SK-N-SH treated with all-trans-retinoic acid at 6 μM for 48 hours (cell line): ENCODE measurements at regions not wholly inside any gene's neighbourhood (a gene's known extent, or its start where the extent isn't known, plus 50 kb on each side); places are given as distances from the start of the nearest gene placed in this dataset.

ENCODE experiments used
- ATAC-seq: fragments of 200-7000 bp; cut with Tn5 transposase; 3 replicates; pipeline ENCODE4 v1.9.1; 2020; ENCODE audit warnings: mild to moderate bottlenecking, moderate library complexity
- ARNTL ChIP-seq: fragments of 450-650 bp; formaldehyde crosslinking; IDR thresholded peaks from 2 replicates; pipeline ENCODE4 v1.5.0; 2020; ENCODE audit warnings: low read depth, mild to moderate bottlenecking, moderate library complexity, borderline replicate concordance
- BACH2 ChIP-seq: fragments of 250-450 bp; sonication (Bioruptor Pico); IDR thresholded peaks from 2 replicates; pipeline ENCODE4 v1.9.0; 2021; ENCODE audit warnings: mild to moderate bottlenecking, borderline replicate concordance
- CREB5 ChIP-seq: fragments of 250-450 bp; sonication (Bioruptor Pico); IDR thresholded peaks from 2 replicates; pipeline ENCODE4 v1.5.1; 2020; ENCODE audit warnings: low read depth, mild to moderate bottlenecking, moderate library complexity
- CSDC2 ChIP-seq: fragments of 250-450 bp; sonication (Bioruptor Pico); IDR thresholded peaks from 2 replicates; pipeline ENCODE4 v1.5.0; 2020; ENCODE audit warnings: mild to moderate bottlenecking, moderate library complexity
- CSRNP3 ChIP-seq: fragments of 250-450 bp; sonication (Bioruptor Pico); IDR thresholded peaks from 2 replicates; pipeline ENCODE4 v1.5.1; 2021; ENCODE audit warnings: mild to moderate bottlenecking, moderate library complexity
- ESRRG ChIP-seq: fragments of 250-450 bp; sonication (Bioruptor Pico); IDR thresholded peaks from 2 replicates; pipeline ENCODE4 v1.6.1; 2021; ENCODE audit warnings: mild to moderate bottlenecking
- GLIS3 ChIP-seq: fragments of 250-450 bp; sonication (Bioruptor Pico); IDR thresholded peaks from 2 replicates; pipeline ENCODE4 v1.5.0; 2020; ENCODE audit warnings: mild to moderate bottlenecking, moderate library complexity
- ISL1 ChIP-seq: fragments of 250-450 bp; sonication (Bioruptor Pico); IDR thresholded peaks from 2 replicates; pipeline ENCODE4 v2.1.2; 2022; ENCODE audit warnings: mild to moderate bottlenecking, moderate library complexity
- OSR1 ChIP-seq: fragments of 250-450 bp; sonication (Bioruptor Pico); IDR thresholded peaks from 2 replicates; pipeline ENCODE4 v1.8.0; 2022; ENCODE audit warnings: moderate library complexity, mild to moderate bottlenecking, inconsistent platforms
- POU6F1 ChIP-seq: fragments of 250-450 bp; sonication (Bioruptor Pico); IDR thresholded peaks from 2 replicates; pipeline ENCODE4 v1.8.0; 2021; ENCODE audit warnings: low read depth, mild to moderate bottlenecking, moderate library complexity, borderline replicate concordance
- PPARA ChIP-seq: fragments of 250-450 bp; sonication (Bioruptor Pico); IDR thresholded peaks from 2 replicates; pipeline ENCODE4 v1.5.0; 2020; ENCODE audit warnings: mild to moderate bottlenecking, borderline replicate concordance
- RARB ChIP-seq: fragments of 250-450 bp; sonication (Bioruptor Pico); IDR thresholded peaks from 2 replicates; pipeline ENCODE4 v1.8.0; 2021; ENCODE audit warnings: mild to moderate bottlenecking, moderate library complexity
- SNAI2 ChIP-seq: fragments of 250-450 bp; sonication (Bioruptor Pico); IDR thresholded peaks from 2 replicates; pipeline ENCODE4 v1.5.0; 2020; ENCODE audit warnings: mild to moderate bottlenecking, moderate library complexity
- TCF4 ChIP-seq: fragments of 250-450 bp; sonication (Bioruptor Pico); IDR thresholded peaks from 2 replicates; pipeline ENCODE4 v1.8.0; 2021; ENCODE audit warnings: mild to moderate bottlenecking, moderate library complexity, borderline replicate concordance
- TOX ChIP-seq: fragments of 250-450 bp; sonication (Bioruptor Pico); IDR thresholded peaks from 2 replicates; pipeline ENCODE4 v1.8.0; 2021; ENCODE audit warnings: mild to moderate bottlenecking, moderate library complexity, borderline replicate concordance
- TSHZ2 ChIP-seq: fragments of 250-450 bp; sonication (Bioruptor Pico); IDR thresholded peaks from 2 replicates; pipeline ENCODE4 v1.5.0; 2020; ENCODE audit warnings: mild to moderate bottlenecking, moderate library complexity
- ZC3H10 ChIP-seq: fragments of 250-450 bp; sonication (Bioruptor Pico); IDR thresholded peaks from 2 replicates; pipeline ENCODE4 v1.5.1; 2021; ENCODE audit warnings: mild to moderate bottlenecking, moderate library complexity
- ZFP3 ChIP-seq: fragments of 250-450 bp; sonication (Bioruptor Pico); IDR thresholded peaks from 2 replicates; pipeline ENCODE4 v1.5.0; 2020; ENCODE audit warnings: mild to moderate bottlenecking, moderate library complexity
- ZFP30 ChIP-seq: fragments of 450-650 bp; formaldehyde crosslinking; IDR thresholded peaks from 2 replicates; pipeline ENCODE4 v1.5.0; 2022; ENCODE audit warnings: mild to moderate bottlenecking, moderate library complexity
- ZNF565 ChIP-seq: fragments of 450-650 bp; formaldehyde crosslinking; conservative IDR thresholded peaks from 2 replicates; pipeline ENCODE4 v1.5.0; 2020; ENCODE audit warnings: low read depth, mild to moderate bottlenecking, moderate library complexity
- ZNF70 ChIP-seq: fragments of 450-650 bp; formaldehyde crosslinking; IDR thresholded peaks from 2 replicates; pipeline ENCODE4 v1.5.0; 2020; ENCODE audit warnings: mild to moderate bottlenecking, moderate library complexity
- ZNF8 ChIP-seq: fragments of 450-650 bp; formaldehyde crosslinking; IDR thresholded peaks from 2 replicates; pipeline ENCODE4 v1.5.0; 2020; ENCODE audit warnings: mild to moderate bottlenecking, moderate library complexity
- TF ChIP-seq, protein P1 (sequence below): fragments of 250-450 bp; sonication (Bioruptor Pico); IDR thresholded peaks from 2 replicates; pipeline ENCODE4 v1.8.0; 2020; ENCODE audit warnings: mild to moderate bottlenecking, moderate library complexity, borderline replicate concordance

DNA sequence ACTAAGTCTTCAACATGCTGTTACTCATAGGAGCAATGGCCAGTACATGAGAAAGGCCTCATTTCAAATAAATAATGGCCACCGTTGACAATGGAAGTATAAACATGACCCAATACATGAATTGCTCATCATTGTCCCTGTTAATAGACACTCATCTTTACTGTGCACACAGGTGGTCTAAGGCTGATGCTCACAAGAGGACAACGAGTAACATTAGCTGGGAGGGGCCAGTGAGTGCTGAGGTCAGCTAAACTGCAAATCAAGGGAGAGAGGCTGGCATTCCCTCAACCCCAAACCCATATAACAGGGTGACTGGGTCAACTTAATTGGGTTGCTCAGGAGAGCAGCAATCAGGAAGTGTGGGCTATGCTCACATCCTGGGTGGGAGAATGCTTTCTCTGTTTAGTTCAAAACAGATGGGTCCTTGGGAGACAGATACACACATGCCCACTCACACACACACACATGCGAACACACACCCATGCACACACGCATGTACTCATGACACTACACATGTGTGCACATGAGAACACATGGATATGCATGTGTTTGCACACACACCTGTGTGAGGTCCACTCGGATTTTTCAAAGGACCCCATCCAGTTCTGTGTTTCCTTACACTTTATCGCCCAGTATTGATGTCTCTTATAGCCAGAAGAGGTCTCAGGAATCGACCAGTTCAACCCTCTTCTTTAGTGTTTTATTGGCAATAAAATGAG, 172.0 kb downstream of the INHBB start:
- ATAC-seq, result no peak
- TF ChIP-seq TSHZ2 (CRISPR knock-in tag) (no peak), ZNF565 (CRISPR knock-in tag) (no peak), ESRRG (CRISPR knock-in tag) (no peak), ZFP30 (CRISPR knock-in tag) (no peak), CSRNP3 (no peak), CREB5 (CRISPR knock-in tag) (no peak), POU6F1 (CRISPR knock-in tag) (no peak), SNAI2 (CRISPR knock-in tag) (no peak), CSDC2 (no peak), RARB (CRISPR knock-in tag) (no peak), ZFP3 (CRISPR knock-in tag) (no peak), ZNF8 (no peak), TOX (CRISPR knock-in tag) (no peak), TCF4 (CRISPR knock-in tag) (no peak), OSR1 (CRISPR knock-in tag) (no peak), ZNF70 (no peak)
- TF ChIP-seq, protein P1, sequence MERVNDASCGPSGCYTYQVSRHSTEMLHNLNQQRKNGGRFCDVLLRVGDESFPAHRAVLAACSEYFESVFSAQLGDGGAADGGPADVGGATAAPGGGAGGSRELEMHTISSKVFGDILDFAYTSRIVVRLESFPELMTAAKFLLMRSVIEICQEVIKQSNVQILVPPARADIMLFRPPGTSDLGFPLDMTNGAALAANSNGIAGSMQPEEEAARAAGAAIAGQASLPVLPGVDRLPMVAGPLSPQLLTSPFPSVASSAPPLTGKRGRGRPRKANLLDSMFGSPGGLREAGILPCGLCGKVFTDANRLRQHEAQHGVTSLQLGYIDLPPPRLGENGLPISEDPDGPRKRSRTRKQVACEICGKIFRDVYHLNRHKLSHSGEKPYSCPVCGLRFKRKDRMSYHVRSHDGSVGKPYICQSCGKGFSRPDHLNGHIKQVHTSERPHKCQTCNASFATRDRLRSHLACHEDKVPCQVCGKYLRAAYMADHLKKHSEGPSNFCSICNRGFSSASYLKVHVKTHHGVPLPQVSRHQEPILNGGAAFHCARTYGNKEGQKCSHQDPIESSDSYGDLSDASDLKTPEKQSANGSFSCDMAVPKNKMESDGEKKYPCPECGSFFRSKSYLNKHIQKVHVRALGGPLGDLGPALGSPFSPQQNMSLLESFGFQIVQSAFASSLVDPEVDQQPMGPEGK (CRISPR knock-in tag), result no peak

- TF ChIP-seq, protein P1 (CRISPR knock-in tag), result no peak
- TF ChIP-seq CSDC2 (no peak), ESRRG (CRISPR knock-in tag) (no peak), GLIS3 (CRISPR knock-in tag) (no peak), ARNTL (CRISPR knock-in tag) (no peak), ZNF70 (no peak), ZFP3 (CRISPR knock-in tag) (no peak), ZFP30 (CRISPR knock-in tag) (no peak), CREB5 (CRISPR knock-in tag) (no peak), PPARA (CRISPR knock-in tag) (no peak), ZNF565 (CRISPR knock-in tag) (no peak), ISL1 (CRISPR knock-in tag) (no peak), RARB (CRISPR knock-in tag) (no peak), ZC3H10 (CRISPR knock-in tag) (no peak), BACH2 (CRISPR knock-in tag) (no peak), SNAI2 (CRISPR knock-in tag) (no peak)
- TF ChIP-seq, all 23 proteins: peak for 0
- no peak for ATAC-seq
These were observed 172.9 kb downstream of the INHBB start for GRCh38 chr2:120518819-120519218.
